ENCODE measurements at regions not wholly inside any gene's neighbourhood (a gene's known extent, or its start where the extent isn't known, plus 50 kb on each side); places are given as distances from the start of the nearest gene placed in this dataset.

DNA sequence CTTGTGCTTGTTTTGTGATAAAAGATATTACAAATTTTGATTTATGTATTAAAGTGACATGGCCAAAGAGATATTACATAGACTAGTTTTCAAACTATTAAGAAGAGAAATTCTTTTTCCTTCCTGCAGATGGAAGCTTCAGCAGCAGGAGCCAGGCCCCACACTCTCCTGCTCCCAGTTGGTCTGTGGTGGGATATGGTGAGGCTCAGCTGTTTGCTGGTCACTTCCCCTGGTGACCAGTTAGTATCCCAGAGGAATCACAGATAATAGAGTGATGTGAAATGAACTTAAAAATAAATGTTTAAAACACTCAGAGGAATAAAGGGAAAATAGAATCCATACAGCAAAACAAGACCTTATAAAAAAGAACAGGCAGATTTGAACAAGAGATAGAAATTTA lies 154.7 kb downstream of the KTN1 start:
- TF ChIP-seq, protein P1, sequence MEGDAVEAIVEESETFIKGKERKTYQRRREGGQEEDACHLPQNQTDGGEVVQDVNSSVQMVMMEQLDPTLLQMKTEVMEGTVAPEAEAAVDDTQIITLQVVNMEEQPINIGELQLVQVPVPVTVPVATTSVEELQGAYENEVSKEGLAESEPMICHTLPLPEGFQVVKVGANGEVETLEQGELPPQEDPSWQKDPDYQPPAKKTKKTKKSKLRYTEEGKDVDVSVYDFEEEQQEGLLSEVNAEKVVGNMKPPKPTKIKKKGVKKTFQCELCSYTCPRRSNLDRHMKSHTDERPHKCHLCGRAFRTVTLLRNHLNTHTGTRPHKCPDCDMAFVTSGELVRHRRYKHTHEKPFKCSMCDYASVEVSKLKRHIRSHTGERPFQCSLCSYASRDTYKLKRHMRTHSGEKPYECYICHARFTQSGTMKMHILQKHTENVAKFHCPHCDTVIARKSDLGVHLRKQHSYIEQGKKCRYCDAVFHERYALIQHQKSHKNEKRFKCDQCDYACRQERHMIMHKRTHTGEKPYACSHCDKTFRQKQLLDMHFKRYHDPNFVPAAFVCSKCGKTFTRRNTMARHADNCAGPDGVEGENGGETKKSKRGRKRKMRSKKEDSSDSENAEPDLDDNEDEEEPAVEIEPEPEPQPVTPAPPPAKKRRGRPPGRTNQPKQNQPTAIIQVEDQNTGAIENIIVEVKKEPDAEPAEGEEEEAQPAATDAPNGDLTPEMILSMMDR (IDR thresholded peaks at IDR 0.05; ENCODE audit: low read depth, low read length, missing control alignments), result no peak
- no peak overlapping the region for H3K4me3 ChIP-seq (replicated peaks; ENCODE audit: low read depth, low read length)
- DNase-seq (ENCODE audit: extremely low read depth, low read depth), result no peak

DNA sequence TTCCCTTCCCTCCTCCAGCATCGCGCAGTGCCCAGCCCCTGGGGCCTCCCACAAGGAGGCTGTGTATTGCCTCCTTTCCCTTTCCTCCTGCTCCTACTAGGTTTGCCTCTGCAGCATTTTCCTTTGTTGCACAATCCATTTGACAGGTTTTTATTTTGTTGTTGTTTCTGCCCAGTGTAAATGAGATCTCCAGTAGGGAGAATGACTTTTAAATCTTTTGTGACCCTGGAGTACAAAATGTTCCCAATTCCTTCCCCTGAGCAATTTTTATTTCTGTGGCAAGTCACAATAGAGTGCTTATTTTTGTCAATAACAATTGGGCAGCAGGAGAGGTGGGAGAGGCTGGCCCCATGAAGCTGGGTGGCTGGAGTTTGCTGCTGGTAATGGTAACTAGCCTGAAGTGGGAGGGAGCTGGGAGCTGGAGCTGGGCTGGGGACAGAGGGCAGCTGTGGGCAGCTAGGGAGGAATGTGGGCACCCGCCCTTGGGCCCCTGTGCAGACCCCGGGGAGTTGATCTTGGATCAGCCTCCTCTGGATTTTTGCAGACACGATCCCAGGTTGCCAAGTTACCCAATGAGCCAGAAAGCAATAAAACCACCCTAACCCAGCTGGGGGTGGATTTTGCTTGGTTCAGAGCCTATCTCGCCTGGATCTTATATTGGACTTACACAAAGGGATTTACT lies 160.1 kb downstream of the KTN1 start:
- no peak for DNase-seq (ENCODE audit: extremely low read depth, low read depth)
- TF ChIP-seq, protein P1 (IDR thresholded peaks at IDR 0.05; ENCODE audit: low read depth, low read length, missing control alignments), result no peak
- no peak overlapping the region for H3K4me3 ChIP-seq (replicated peaks; ENCODE audit: low read depth, low read length)

DNA sequence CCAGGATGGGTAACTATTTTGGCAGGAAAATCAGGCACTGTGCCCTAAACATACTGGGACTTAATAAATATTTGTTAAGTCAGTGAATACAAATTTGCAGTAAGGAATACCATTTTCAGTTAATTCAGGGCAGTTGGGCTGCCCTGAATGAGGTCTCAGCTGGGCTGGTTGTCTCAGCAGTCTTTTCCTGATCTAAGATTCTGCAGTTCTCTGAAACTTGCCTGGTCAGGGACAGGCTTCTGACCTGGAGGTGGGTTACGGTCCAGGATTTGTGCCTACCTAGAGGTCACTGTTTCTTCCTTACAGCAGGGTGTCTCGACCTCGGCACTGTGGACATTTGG lies 160.6 kb downstream of the KTN1 start:
- TF ChIP-seq, protein P1 (IDR thresholded peaks at IDR 0.05; ENCODE audit: low read depth, low read length, missing control alignments), result no peak
- no peak for DNase-seq (ENCODE audit: extremely low read depth, low read depth)
- no peak overlapping the region for H3K4me3 ChIP-seq (replicated peaks; ENCODE audit: low read depth, low read length)

DNA sequence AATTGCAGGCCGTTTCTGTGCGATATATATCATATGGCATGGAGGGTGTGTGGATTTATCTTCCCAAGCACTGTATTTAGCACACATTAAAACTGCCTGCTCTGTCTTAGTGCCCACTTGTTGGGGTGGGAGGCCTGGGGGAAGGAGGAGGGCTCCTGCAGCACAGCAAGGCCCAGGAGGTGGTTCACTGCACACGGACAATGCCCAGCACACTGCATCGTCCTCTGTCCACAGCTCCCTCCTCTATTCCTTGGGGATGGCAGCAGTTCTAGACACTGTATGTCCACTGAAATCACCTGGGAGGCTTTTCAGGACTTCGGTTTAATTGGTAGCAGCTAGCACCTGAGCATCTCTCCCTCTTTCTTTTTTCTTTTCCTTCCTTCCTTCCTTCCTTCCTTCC lies 161.2 kb downstream of the KTN1 start:
- TF ChIP-seq, protein P1 (IDR thresholded peaks at IDR 0.05; ENCODE audit: low read depth, low read length, missing control alignments), result no peak
- no peak for DNase-seq (ENCODE audit: extremely low read depth, low read depth)
- no peak overlapping the region for H3K4me3 ChIP-seq (replicated peaks; ENCODE audit: low read depth, low read length)

DNA sequence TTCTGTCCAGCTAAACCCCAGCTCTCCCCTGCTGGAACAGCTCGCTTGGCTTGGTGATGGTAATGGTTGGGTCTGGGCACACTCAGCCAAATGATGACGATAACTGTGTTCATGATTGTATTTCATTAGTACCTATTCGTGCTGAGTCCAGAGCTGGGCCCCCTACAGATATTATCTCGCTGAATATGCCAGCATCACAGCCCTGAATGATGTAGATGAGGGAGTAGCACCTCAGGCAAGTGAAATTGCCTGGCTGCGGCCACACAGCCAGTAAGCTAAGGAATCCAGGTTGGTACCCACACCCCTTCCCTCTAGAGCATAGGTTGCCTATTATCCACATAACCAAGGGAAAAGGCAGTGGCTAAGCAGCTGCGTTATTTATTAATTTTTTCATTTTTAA lies 163.5 kb downstream of the KTN1 start:
- DNase-seq (ENCODE audit: extremely low read depth, low read depth), result no peak
- H3K4me3 ChIP-seq (replicated peaks; ENCODE audit: low read depth, low read length), result no peak overlapping the region
- TF ChIP-seq, protein P1 (IDR thresholded peaks at IDR 0.05; ENCODE audit: low read depth, low read length, missing control alignments), result no peak

DNA sequence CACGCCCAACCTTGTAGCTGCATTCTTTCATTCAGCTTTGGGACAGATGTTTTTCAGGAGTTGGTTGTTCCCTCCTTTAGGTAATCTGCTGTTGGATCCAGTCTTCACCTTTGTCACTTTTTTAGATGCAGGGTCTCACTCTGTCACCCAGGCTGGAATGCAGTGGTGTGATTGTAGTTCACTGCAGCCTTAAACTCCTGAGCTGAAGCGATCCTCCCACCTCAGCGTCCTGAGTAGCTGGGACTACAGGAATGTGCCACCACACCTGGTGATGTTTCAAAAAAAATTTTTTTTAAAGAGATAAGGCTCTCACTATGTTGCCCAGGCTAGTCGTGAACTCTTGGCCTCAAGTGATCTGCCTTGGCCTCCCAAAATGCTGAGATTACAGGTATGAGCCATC lies 164.3 kb downstream of the KTN1 start:
- H3K4me3 ChIP-seq (replicated peaks; ENCODE audit: low read depth, low read length), result no peak overlapping the region
- DNase-seq (ENCODE audit: extremely low read depth, low read depth), result no peak
- TF ChIP-seq, protein P1 (IDR thresholded peaks at IDR 0.05; ENCODE audit: low read depth, low read length, missing control alignments), result no peak

DNA sequence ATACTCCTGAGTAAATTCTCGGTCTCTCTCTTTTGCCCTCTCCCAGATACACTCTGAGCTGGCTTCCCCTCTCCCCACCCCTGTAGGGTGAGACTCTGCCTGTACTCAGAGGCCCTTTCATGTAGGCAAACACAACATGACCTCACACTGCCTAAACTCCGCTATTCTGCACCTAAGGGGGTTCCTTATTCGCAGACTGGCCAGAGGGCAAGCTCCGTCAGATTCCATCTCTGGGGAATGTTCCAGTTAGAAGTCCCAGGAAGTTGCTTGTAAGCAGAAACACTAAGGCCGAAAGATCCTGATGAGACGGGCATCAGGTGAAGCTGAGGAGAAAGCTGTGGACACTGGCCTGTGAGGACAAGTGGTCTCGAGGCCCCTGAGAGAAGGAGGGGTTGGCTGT lies 165.9 kb downstream of the KTN1 start:
- no peak for DNase-seq (ENCODE audit: extremely low read depth, low read depth)
- H3K4me3 ChIP-seq (replicated peaks; ENCODE audit: low read depth, low read length), result no peak overlapping the region
- TF ChIP-seq, protein P1 (IDR thresholded peaks at IDR 0.05; ENCODE audit: low read depth, low read length, missing control alignments), result no peak

Data from HFF-Myc (cell line).